IMR-90 (cell line): ENCODE measurements at regions not wholly inside any gene's neighbourhood (a gene's known extent, or its start where the extent isn't known, plus 50 kb on each side); places are given as distances from the start of the nearest gene placed in this dataset.

Experiments
- POLR2A ChIP-seq: IDR thresholded peaks from 2 replicates; pipeline ENCODE4 v1.6.1; 2012; ENCODE audit warnings: mild to moderate bottlenecking, low read depth, low read length
- TF ChIP-seq, protein P1 (sequence below): conservative IDR thresholded peaks from 2 replicates; pipeline ENCODE4 v1.5.1; 2012; ENCODE audit warnings: mild to moderate bottlenecking, low read depth, low read length, improper control_type of control experiment

DNA sequence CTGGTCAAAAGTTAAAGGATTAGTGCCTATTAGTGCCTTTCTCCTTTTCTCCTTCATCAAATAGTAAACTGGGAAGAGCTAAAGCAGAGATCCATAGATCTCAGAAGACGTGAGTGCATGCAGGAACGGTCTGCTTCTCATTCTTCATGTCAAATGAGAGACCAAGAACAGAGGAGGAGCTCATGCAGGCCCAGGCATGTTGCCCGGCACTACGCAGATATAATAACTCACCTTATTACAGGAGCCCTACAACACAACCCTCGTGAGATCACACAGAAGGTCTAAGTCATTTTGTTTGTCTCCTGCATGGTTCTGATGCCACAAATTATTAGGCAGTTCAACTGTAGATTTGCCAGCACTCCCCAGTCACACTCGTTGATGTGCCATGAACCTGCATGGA is 71.8 kb downstream of the CMPK2 start:
- TF ChIP-seq, protein P1, sequence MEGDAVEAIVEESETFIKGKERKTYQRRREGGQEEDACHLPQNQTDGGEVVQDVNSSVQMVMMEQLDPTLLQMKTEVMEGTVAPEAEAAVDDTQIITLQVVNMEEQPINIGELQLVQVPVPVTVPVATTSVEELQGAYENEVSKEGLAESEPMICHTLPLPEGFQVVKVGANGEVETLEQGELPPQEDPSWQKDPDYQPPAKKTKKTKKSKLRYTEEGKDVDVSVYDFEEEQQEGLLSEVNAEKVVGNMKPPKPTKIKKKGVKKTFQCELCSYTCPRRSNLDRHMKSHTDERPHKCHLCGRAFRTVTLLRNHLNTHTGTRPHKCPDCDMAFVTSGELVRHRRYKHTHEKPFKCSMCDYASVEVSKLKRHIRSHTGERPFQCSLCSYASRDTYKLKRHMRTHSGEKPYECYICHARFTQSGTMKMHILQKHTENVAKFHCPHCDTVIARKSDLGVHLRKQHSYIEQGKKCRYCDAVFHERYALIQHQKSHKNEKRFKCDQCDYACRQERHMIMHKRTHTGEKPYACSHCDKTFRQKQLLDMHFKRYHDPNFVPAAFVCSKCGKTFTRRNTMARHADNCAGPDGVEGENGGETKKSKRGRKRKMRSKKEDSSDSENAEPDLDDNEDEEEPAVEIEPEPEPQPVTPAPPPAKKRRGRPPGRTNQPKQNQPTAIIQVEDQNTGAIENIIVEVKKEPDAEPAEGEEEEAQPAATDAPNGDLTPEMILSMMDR, result no peak
- TF ChIP-seq POLR2A, result no peak
